ENCODE measurements at regions not wholly inside any gene's neighbourhood (a gene's known extent, or its start where the extent isn't known, plus 50 kb on each side); places are given as distances from the start of the nearest gene placed in this dataset.
"Not testable (repeated sequence)": the region's sequence is repeated elsewhere in the genome, so short reads cannot be mapped to it uniquely, and the experiment has no call there.

DNA sequence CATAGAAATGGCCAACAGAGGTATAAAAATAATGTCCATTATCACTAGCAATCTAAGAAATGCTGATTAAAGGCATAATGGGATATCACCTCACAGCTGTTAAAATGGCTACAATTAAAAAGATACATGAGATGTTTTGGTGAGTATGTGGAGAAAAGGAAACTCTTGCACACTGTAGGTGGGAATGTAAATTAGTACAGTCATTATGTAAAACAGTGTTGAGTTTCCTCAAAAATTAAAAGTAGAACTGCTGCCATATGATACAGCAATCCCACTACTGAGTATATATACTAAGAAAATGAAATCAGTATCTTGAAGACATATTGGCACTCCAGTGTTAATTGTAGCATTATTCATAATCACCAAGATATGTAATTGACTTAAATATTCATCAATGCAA, 982.2 kb upstream of the EPHA6 start:
- Histone ChIP-seq H3K79me2 (ENCODE audit: insufficient read depth, low read length) (no peaks in the 10 kb centered on the region), H3K27me3 (ENCODE audit: insufficient read depth, low read length) (no peaks in the 10 kb centered on the region), H4K20me1 (ENCODE audit: insufficient read depth) (no peaks in the 10 kb centered on the region), H3K4me2 (ENCODE audit: low read length) (no peak overlapping the region), H3K9me3 (ENCODE audit: control insufficient read depth in 1 of 2, insufficient read depth in 1 of 2, low read depth in 1 of 2, low read length in 2 of 2) (peaks cover 0 to 6% of the 10 kb centered on the region in 2 experiments; a peak in 1 of 4 replicates), H3K36me3 (ENCODE audit: control insufficient read depth in 1 of 2, insufficient read depth in 2 of 2, low read length in 2 of 2) (no peaks in the 10 kb centered on the region), H3K9me2 (ENCODE audit: insufficient read depth) (no peaks in the 10 kb centered on the region), H2AFZ (ENCODE audit: low read depth, low read length, poor library complexity, severe bottlenecking) (no peak overlapping the region), H3K4me3 (replicated peaks in 1 of 2; ENCODE audit: low read depth in 1 of 2, low read length in 2 of 2) (no peak overlapping the region), H3K27ac (ENCODE audit: low read depth, low read length) (no peak overlapping the region), H3K4me1 (ENCODE audit: control insufficient read depth in 1 of 2, insufficient read depth in 2 of 2, low read length in 2 of 2) (no peaks in the 10 kb centered on the region), H3K9ac (ENCODE audit: low read length) (no peak overlapping the region)
- no peak for ATAC-seq
- ChIA-PET CTCF (no interaction called here), POLR2A (no interaction called here), RAD21 (ENCODE audit: low non-redundant PET in 1 of 2, low total read pairs in 2 of 2, uncharacterized antibody in 2 of 2, unreplicated experiment in 2 of 2) (no interaction called here)
- intact Hi-C loops (cut with micrococcal nuclease): no loop called here
- no TSS peak for BruUV-seq (replicated peaks)
- TF ChIP-seq ELF1 (IDR thresholded peaks at IDR 0.05; ENCODE audit: borderline replicate concordance, low read depth): no peak
- no peak for TF ChIP-seq JUND (IDR thresholded peaks at IDR 0.05)
- DNase-seq (ENCODE audit: low read depth, low spot score): no peak

DNA sequence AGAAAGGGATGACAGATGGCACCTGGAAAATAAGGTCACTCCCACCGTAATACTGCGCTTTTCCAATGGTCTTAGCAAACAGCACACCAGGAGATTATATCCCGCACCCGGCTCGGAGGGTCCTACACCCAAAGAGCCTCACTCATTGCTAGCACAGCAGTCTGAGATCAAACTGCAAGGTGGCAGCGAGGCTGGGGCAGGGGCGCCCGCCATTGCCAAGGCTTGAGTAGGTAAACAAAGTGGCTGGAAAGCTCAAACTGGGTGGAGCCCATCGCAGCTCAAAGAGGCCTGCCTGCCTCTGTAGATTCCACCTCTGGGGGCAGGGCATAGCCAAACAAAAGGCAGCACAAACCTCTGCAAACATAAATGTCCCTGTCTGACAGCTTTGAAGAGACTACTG, 953.8 kb upstream of the EPHA6 start:
- H3K4me3 ChIP-seq (replicated peaks in 1 of 2; ENCODE audit: low read depth in 1 of 2, low read length in 2 of 2); H3K4me2 ChIP-seq (ENCODE audit: low read length); H3K36me3 ChIP-seq (ENCODE audit: control insufficient read depth in 1 of 2, insufficient read depth in 2 of 2, low read length in 2 of 2); intact Hi-C loops (cut with micrococcal nuclease); H3K27ac ChIP-seq (ENCODE audit: low read depth, low read length); H4K20me1 ChIP-seq (ENCODE audit: insufficient read depth); H3K9ac ChIP-seq (ENCODE audit: low read length); DNase-seq (ENCODE audit: low read depth, low spot score); CTCF ChIA-PET; ATAC-seq; RAD21 ChIA-PET (ENCODE audit: low non-redundant PET in 1 of 2, low total read pairs in 2 of 2, uncharacterized antibody in 2 of 2, unreplicated experiment in 2 of 2); H3K9me2 ChIP-seq (ENCODE audit: insufficient read depth); H3K27me3 ChIP-seq (ENCODE audit: insufficient read depth, low read length); H3K4me1 ChIP-seq (ENCODE audit: control insufficient read depth in 1 of 2, insufficient read depth in 2 of 2, low read length in 2 of 2); POLR2A ChIA-PET; H2AFZ ChIP-seq (ENCODE audit: low read depth, low read length, poor library complexity, severe bottlenecking); H3K79me2 ChIP-seq (ENCODE audit: insufficient read depth, low read length); BruUV-seq (replicated peaks): not testable (repeated sequence)
- H3K9me3 ChIP-seq (ENCODE audit: control insufficient read depth in 1 of 2, insufficient read depth in 1 of 2, low read depth in 1 of 2, low read length in 2 of 2): peaks cover 0 to 18% of the 10 kb centered on the region in 2 experiments; a peak in 1 of 4 replicates

DNA sequence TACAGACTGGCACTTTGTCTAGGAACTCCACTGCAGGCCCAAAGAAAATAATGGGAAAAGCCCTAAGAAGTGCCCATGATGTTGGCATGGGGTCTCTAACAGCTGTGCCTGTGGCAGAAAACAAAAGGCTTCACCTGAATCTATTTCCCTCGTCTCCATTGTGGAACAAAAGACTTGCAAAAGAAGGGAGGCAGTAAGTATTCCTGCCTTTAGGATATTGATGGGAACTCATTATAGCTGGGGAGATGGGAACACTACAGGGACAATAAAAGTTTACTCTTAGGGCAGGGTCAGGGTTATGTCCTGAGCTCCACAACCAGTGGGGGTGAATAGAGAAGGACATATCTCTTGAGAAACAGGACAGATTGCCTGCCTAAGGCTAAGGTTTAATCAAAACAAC, 930.6 kb upstream of the EPHA6 start:
- no peak overlapping the region for H3K27ac ChIP-seq (ENCODE audit: low read depth, low read length)
- no peak overlapping the region for H2AFZ ChIP-seq (ENCODE audit: low read depth, low read length, poor library complexity, severe bottlenecking)
- H4K20me1 ChIP-seq (ENCODE audit: insufficient read depth): no peaks in the 10 kb centered on the region
- ATAC-seq (no peak), DNase-seq (ENCODE audit: low read depth, low spot score) (no peak)
- no peak overlapping the region for H3K9ac ChIP-seq (ENCODE audit: low read length)
- no peak overlapping the region for H3K4me3 ChIP-seq (replicated peaks in 1 of 2; ENCODE audit: low read depth in 1 of 2, low read length in 2 of 2)
- no peaks in the 10 kb centered on the region for H3K27me3 ChIP-seq (ENCODE audit: insufficient read depth, low read length)
- H3K36me3 ChIP-seq (ENCODE audit: control insufficient read depth in 1 of 2, insufficient read depth in 2 of 2, low read length in 2 of 2): no peaks in the 10 kb centered on the region
- no peak overlapping the region for H3K4me2 ChIP-seq (ENCODE audit: low read length)
- H3K79me2 ChIP-seq (ENCODE audit: insufficient read depth, low read length): no peaks in the 10 kb centered on the region
- POLR2A ChIA-PET: no interaction called here
- no peaks in the 10 kb centered on the region for H3K9me2 ChIP-seq (ENCODE audit: insufficient read depth)
- peaks cover 6 to 13% of the 10 kb centered on the region in 2 experiments; a peak in 2 of 4 replicates for H3K9me3 ChIP-seq (ENCODE audit: control insufficient read depth in 1 of 2, insufficient read depth in 1 of 2, low read depth in 1 of 2, low read length in 2 of 2)
- intact Hi-C loops (cut with micrococcal nuclease): no loop called here
- RAD21 ChIA-PET (ENCODE audit: low non-redundant PET in 1 of 2, low total read pairs in 2 of 2, uncharacterized antibody in 2 of 2, unreplicated experiment in 2 of 2): no interaction called here
- TF ChIP-seq FOSL1 (IDR thresholded peaks at IDR 0.05; ENCODE audit: low read depth) (no peak), TCF7L2 (IDR thresholded peaks at IDR 0.05; ENCODE audit: borderline replicate concordance, extremely low read depth, insufficient read depth, insufficient read length) (no peak), SRF (IDR thresholded peaks at IDR 0.05; ENCODE audit: low read depth) (no peak), EZH2phosphoT487 (IDR thresholded peaks at IDR 0.05; ENCODE audit: borderline replicate concordance) (no peak), RAD21 (IDR thresholded peaks at IDR 0.05; ENCODE audit: low read depth) (no peak), EZH2 (IDR thresholded peaks at IDR 0.05) (no peak), JUND (IDR thresholded peaks at IDR 0.05) (no peak)
- no TSS peak for BruUV-seq (replicated peaks)
- H3K4me1 ChIP-seq (ENCODE audit: control insufficient read depth in 1 of 2, insufficient read depth in 2 of 2, low read length in 2 of 2): no peaks in the 10 kb centered on the region
- CTCF ChIA-PET: no interaction called here
